ENCODE measurements at regions not wholly inside any gene's neighbourhood (a gene's known extent, or its start where the extent isn't known, plus 50 kb on each side); places are given as distances from the start of the nearest gene placed in this dataset.

GRCh38 chr9:90444609-90445204 is 197.9 kb downstream of the DIRAS2 start:
- TF ChIP-seq CTCF (IDR thresholded peaks at IDR 0.05; ENCODE audit: insufficient read depth, low read length, poor library complexity, severe bottlenecking) (no peak), EZH2phosphoT487 (conservative IDR thresholded peaks at IDR 0.05; ENCODE audit: low read length) (no peak)

All from SU-DHL-6 (cell line).